Panc1 (cell line): ENCODE measurements at regions not wholly inside any gene's neighbourhood (a gene's known extent, or its start where the extent isn't known, plus 50 kb on each side); places are given as distances from the start of the nearest gene placed in this dataset.

Source experiments
- ATAC-seq: fragments of 200-7000 bp; cut with Tn5 transposase; 2 replicates; pipeline ENCODE4 v1.9.1; 2020; ENCODE audit warnings: mild to moderate bottlenecking, moderate library complexity
- BruUV-seq: library from RNA; stranded (reverse); fragments of 400-500 nt; replicated peaks from 2 replicates; lab custom pipeline; 2021; lab: Mats Ljungman, UMichigan
- CTCF ChIA-PET: fragments of 300-600 bp; sonication (Branson Sonifier 250); formaldehyde crosslinking; loops from one replicate; lab custom pipeline; 2022; ENCODE audit warnings: antibody characterized with exemption; lab: Charles Lee
- POLR2A ChIA-PET: fragments of 300-600 bp; sonication (Branson Sonifier 250); formaldehyde crosslinking; loops from one replicate; lab custom pipeline; 2022; ENCODE audit warnings: antibody characterized with exemption; lab: Charles Lee
- DNase-seq: peaks from one replicate; pipeline ENCODE4 v3.0.0-alpha.2; 2010; ENCODE audit warnings: low read depth, low spot score
- H3K27ac ChIP-seq: 2 replicates; pipeline ENCODE4 v1.5.1; 2011; ENCODE audit warnings: mild to moderate bottlenecking, low read length, inconsistent platforms
- H3K27me3 ChIP-seq: fragments of 200-500 bp; sonication (Bioruptor generic); 2 replicates; pipeline ENCODE4 v1.6.0; 2014; ENCODE audit warnings: low read length, inconsistent platforms; ENCODE audit not compliant: control insufficient read depth, insufficient read depth
- H3K36me3 ChIP-seq: fragments of 200-500 bp; sonication (Bioruptor generic); 2 replicates; pipeline ENCODE4 v1.5.1; 2014; ENCODE audit warnings: inconsistent platforms, mild to moderate bottlenecking, low read length, moderate library complexity; ENCODE audit not compliant: control insufficient read depth, insufficient read depth
- H3K4me1 ChIP-seq: 2 replicates; pipeline ENCODE4 v1.5.1; 2011; ENCODE audit warnings: inconsistent platforms, mild to moderate bottlenecking, low read length, moderate library complexity; ENCODE audit not compliant: control insufficient read depth, insufficient read depth
- H3K4me3 ChIP-seq, 2 experiments: 2 replicates each; pipeline ENCODE4 v1.5.1; 2011 to 2012; ENCODE audit warnings: low read depth in 2 of 2, low read length in 2 of 2, mild to moderate bottlenecking in 2 of 2, inconsistent platforms in 1 of 2, moderate library complexity in 1 of 2
- H3K9me3 ChIP-seq: fragments of 200-500 bp; sonication (Bioruptor generic); 2 replicates; pipeline ENCODE4 v1.5.1; 2014; ENCODE audit warnings: low read depth, mild to moderate bottlenecking, inconsistent platforms, low read length, moderate library complexity; ENCODE audit not compliant: control insufficient read depth, insufficient read depth
- POLR2AphosphoS5 ChIP-seq: IDR thresholded peaks from 2 replicates; pipeline ENCODE4 v1.6.1; 2012; ENCODE audit warnings: mild to moderate bottlenecking, low read depth, low read length, moderate library complexity
- SIN3A ChIP-seq: IDR thresholded peaks from 2 replicates; pipeline ENCODE4 v1.6.1; 2012; ENCODE audit warnings: low read depth, mild to moderate bottlenecking, low read length, moderate library complexity, borderline replicate concordance; ENCODE audit not compliant: insufficient read depth
- TCF7L2 ChIP-seq: IDR thresholded peaks from 2 replicates; pipeline ENCODE4 v1.6.1; 2011; ENCODE audit warnings: mild to moderate bottlenecking, low read depth, low read length, inconsistent platforms
- in situ Hi-C: cut with HindIII; loops from 2 replicates; pipeline ENCODE4 v1.10.0; 2016; ENCODE audit warnings: low sequenced_read_pairs, low pct_unique_long_range_greater_than_20kb
- intact Hi-C: fragments of 100-400 bp; cut with micrococcal nuclease; formaldehyde crosslinking; loops from one replicate; pipeline ENCODE4 v1.10.0; 2022; ENCODE audit not compliant: unreplicated experiment
- TF ChIP-seq, protein P1 (sequence below), 2 experiments: IDR thresholded peaks; 2 replicates each; pipeline ENCODE4 v1.6.1; 2011 to 2012; ENCODE audit warnings: low read depth in 2 of 2, control low read depth in 1 of 2, low read length in 1 of 2, mild to moderate bottlenecking in 1 of 2, moderate library complexity in 1 of 2; ENCODE audit not compliant: insufficient read depth in 1 of 2
- TF ChIP-seq, protein P2 (sequence below): fragments of 450-650 bp; IDR thresholded peaks from 2 replicates; pipeline ENCODE4 v1.5.1; 2017; ENCODE audit warnings: mild to moderate bottlenecking

DNA sequence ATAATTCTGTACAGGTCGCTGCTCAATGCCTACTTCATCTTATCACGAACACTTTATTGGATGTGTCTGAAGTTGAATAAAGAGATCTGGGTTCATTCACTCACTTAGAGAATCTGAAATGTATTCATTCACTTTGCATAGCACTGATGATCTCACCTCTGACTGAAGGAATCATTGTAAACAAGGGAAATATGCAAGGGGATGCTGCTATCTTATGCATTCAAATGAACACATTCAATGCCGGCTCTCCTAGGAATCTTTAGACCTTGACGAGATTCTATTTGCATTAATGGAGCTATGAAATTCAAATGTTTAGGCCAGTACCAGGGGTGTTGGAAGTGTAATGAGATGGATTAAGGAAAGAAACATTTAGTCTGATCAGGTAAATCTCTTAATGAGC lies 200.6 kb upstream of the COBL start:
- ChIA-PET CTCF (no interaction called here), POLR2A (no interaction called here)
- no peaks in the 10 kb centered on the region for H3K4me1 ChIP-seq
- in situ Hi-C loops (no loop called here), intact Hi-C loops (no loop called here)
- H3K27me3 ChIP-seq: no peaks in the 10 kb centered on the region
- no peak for ATAC-seq
- no peaks in the 10 kb centered on the region for H3K36me3 ChIP-seq
- H3K27ac ChIP-seq: no peak overlapping the region
- no peak overlapping the region for H3K4me3 ChIP-seq
- no TSS peak for BruUV-seq
- DNase-seq: no peak
- no peaks in the 10 kb centered on the region for H3K9me3 ChIP-seq
- TF ChIP-seq SIN3A (no peak), TCF7L2 (no peak), POLR2AphosphoS5 (no peak)
- TF ChIP-seq, protein P1, sequence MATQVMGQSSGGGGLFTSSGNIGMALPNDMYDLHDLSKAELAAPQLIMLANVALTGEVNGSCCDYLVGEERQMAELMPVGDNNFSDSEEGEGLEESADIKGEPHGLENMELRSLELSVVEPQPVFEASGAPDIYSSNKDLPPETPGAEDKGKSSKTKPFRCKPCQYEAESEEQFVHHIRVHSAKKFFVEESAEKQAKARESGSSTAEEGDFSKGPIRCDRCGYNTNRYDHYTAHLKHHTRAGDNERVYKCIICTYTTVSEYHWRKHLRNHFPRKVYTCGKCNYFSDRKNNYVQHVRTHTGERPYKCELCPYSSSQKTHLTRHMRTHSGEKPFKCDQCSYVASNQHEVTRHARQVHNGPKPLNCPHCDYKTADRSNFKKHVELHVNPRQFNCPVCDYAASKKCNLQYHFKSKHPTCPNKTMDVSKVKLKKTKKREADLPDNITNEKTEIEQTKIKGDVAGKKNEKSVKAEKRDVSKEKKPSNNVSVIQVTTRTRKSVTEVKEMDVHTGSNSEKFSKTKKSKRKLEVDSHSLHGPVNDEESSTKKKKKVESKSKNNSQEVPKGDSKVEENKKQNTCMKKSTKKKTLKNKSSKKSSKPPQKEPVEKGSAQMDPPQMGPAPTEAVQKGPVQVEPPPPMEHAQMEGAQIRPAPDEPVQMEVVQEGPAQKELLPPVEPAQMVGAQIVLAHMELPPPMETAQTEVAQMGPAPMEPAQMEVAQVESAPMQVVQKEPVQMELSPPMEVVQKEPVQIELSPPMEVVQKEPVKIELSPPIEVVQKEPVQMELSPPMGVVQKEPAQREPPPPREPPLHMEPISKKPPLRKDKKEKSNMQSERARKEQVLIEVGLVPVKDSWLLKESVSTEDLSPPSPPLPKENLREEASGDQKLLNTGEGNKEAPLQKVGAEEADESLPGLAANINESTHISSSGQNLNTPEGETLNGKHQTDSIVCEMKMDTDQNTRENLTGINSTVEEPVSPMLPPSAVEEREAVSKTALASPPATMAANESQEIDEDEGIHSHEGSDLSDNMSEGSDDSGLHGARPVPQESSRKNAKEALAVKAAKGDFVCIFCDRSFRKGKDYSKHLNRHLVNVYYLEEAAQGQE (IDR thresholded peaks at IDR 0.05; ENCODE audit: insufficient read depth in 1 of 2, low read depth in 2 of 2, low read length in 1 of 2): no peak
- TF ChIP-seq, protein P2, sequence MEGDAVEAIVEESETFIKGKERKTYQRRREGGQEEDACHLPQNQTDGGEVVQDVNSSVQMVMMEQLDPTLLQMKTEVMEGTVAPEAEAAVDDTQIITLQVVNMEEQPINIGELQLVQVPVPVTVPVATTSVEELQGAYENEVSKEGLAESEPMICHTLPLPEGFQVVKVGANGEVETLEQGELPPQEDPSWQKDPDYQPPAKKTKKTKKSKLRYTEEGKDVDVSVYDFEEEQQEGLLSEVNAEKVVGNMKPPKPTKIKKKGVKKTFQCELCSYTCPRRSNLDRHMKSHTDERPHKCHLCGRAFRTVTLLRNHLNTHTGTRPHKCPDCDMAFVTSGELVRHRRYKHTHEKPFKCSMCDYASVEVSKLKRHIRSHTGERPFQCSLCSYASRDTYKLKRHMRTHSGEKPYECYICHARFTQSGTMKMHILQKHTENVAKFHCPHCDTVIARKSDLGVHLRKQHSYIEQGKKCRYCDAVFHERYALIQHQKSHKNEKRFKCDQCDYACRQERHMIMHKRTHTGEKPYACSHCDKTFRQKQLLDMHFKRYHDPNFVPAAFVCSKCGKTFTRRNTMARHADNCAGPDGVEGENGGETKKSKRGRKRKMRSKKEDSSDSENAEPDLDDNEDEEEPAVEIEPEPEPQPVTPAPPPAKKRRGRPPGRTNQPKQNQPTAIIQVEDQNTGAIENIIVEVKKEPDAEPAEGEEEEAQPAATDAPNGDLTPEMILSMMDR: no peak

DNA sequence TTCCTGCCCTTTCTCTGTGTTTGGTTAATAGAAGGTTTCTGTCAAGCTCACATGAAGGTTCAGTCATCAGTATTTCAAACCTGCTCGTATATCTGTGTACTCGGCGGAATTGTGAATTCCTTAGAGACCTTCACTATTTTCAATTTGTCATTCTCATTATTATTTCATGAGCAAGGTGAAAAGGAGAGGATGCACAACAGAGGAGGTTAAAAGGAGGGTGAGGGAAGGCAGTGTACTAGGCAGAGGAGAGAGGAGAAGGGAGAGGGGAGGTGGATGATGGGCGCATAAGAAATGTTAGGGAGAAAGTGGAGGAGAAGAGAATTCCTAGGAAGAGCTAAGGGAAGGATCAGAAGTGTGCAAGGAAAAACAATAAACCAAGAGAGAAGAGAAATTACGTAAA lies 185.0 kb upstream of the COBL start:
- H3K27ac ChIP-seq: no peak overlapping the region
- ChIA-PET CTCF (no interaction called here), POLR2A (no interaction called here)
- no peak for TF ChIP-seq TCF7L2
- TF ChIP-seq POLR2AphosphoS5: no peak
- TF ChIP-seq, protein P2: no peak
- TF ChIP-seq, protein P1 (IDR thresholded peaks at IDR 0.05; ENCODE audit: insufficient read depth in 1 of 2, low read depth in 2 of 2, low read length in 1 of 2): no peak
- TF ChIP-seq SIN3A: no peak
- no peaks in the 10 kb centered on the region for H3K4me1 ChIP-seq
- H3K4me3 ChIP-seq: no peak overlapping the region
- in situ Hi-C loops (no loop called here), intact Hi-C loops (no loop called here)
- DNase-seq: no peak
- H3K9me3 ChIP-seq: no peaks in the 10 kb centered on the region
- ATAC-seq: no peak
- no peaks in the 10 kb centered on the region for H3K36me3 ChIP-seq
- BruUV-seq: no TSS peak
- H3K27me3 ChIP-seq: no peaks in the 10 kb centered on the region
